Spleen (tissue), 11 donors: ENCODE measurements at regions not wholly inside any gene's neighbourhood (a gene's known extent, or its start where the extent isn't known, plus 50 kb on each side); places are given as distances from the start of the nearest gene placed in this dataset.

Experiments
- DNase-seq: peaks from one replicate; pipeline ENCODE4 v3.0.0-alpha.2; 2020
- H3K27ac ChIP-seq, 8 donors: fragments of 200-600 bp; sonication (generic) in 7 of 8; 1 replicate in 4 of 8; 2 replicates in 4 of 8; pipeline versions ENCODE4 v1.5.0 to v1.8.0; 2016 to 2021; ENCODE audit warnings: inconsistent platforms in 4 of 8, mild to moderate bottlenecking in 4 of 8, moderate library complexity in 1 of 8
- H3K27me3 ChIP-seq, 7 donors: fragments of 200-600 bp; sonication (generic) in 6 of 7; replicated peaks in 1 of 7; 1 replicate in 4 of 7; 2 replicates in 3 of 7; pipeline versions ENCODE4 v1.5.0 to v1.8.0; 2016 to 2021; ENCODE audit warnings: inconsistent platforms in 3 of 7, mild to moderate bottlenecking in 1 of 7
- H3K36me3 ChIP-seq, 6 donors: fragments of 200-600 bp; sonication (generic) in 5 of 6; 1 replicate in 4 of 6; 2 replicates in 2 of 6; pipeline versions ENCODE4 v1.5.0 to v1.8.0; 2016 to 2021; ENCODE audit warnings: inconsistent platforms in 2 of 6
- H3K4me1 ChIP-seq, 6 donors: fragments of 200-600 bp; sonication (generic) in 5 of 6; 1 replicate in 3 of 6; 2 replicates in 3 of 6; pipeline versions ENCODE4 v1.5.0 to v1.8.0; 2016 to 2021; ENCODE audit warnings: inconsistent platforms in 3 of 6
- H3K4me3 ChIP-seq, 8 donors: fragments of 200-600 bp; sonication (generic) in 7 of 8; 1 replicate in 4 of 8; 2 replicates in 4 of 8; pipeline versions ENCODE4 v1.5.0 to v1.8.0; 2016 to 2021; ENCODE audit warnings: inconsistent platforms in 4 of 8, mild to moderate bottlenecking in 4 of 8, moderate library complexity in 2 of 8
- H3K9me3 ChIP-seq, 8 donors: fragments of 200-600 bp; sonication (generic) in 7 of 8; 1 replicate in 4 of 8; 2 replicates in 4 of 8; pipeline versions ENCODE4 v1.5.0 to v1.8.0; 2016 to 2021; ENCODE audit warnings: inconsistent platforms in 4 of 8
- CTCF ChIP-seq, 11 experiments: fragments of 200-600 bp in 7 of 11; fragments of 450-650 bp in 4 of 11; sonication (generic) in 4 of 11; IDR thresholded peaks in 8 of 11; conservative IDR thresholded peaks in 3 of 11; 1 replicate in 7 of 11; 2 replicates in 4 of 11; pipeline versions ENCODE4 v1.4.0 to v1.8.0; 2016 to 2021; ENCODE audit warnings: antibody characterized with exemption in 11 of 11, inconsistent platforms in 4 of 11, mild to moderate bottlenecking in 1 of 11
- POLR2A ChIP-seq, 3 donors: fragments of 450-650 bp; IDR thresholded peaks; one replicate each; pipeline ENCODE4 v1.5.1; 2017; ENCODE audit warnings: antibody characterized with exemption in 3 of 3, mild to moderate bottlenecking in 1 of 3
- POLR2AphosphoS5 ChIP-seq, 3 donors: sonication (generic); formaldehyde crosslinking; IDR thresholded peaks; one replicate each; pipeline ENCODE4 v1.5.1; 2017; ENCODE audit warnings: antibody characterized with exemption in 3 of 3
- WGBS, 5 donors: extraction: QIAGEN DNeasy Blood & Tissue Kit in 3 of 5; methylation state at CpG; one replicate each; pipeline versions ENCODE4 v1.1.5 to v1.1.7; 2013 to 2018; 5-methylcytosine and 5-hydroxymethylcytosine counted together
- intact Hi-C: fragments of 100-400 bp; cut with DNase I; formaldehyde crosslinking; loops from one replicate; pipeline ENCODE4 v1.15.0; 2023; ENCODE audit warnings: low total_unique reads
- donor health status: healthy with polysubstance abuse.
- donor health status: DM: no; HTN: no; CAD: no; lungs with moderate emphysema.
- donor health status: DM: no; HTN: no; CAD: no.
- donor health status: Bipolar disorder and iron deficiency.
- donor health status: healthy.
- donor health status: DM: no; HTN: no; CAD: no.
- donor health status: DM: yes; HTN: yes; CAD: no.

GRCh38 chr11:91608677-91609076, 615.9 kb upstream of the FAT3 start:
- TF ChIP-seq CTCF (IDR thresholded peaks at IDR 0.05 in 8 of 11, conservative IDR thresholded peaks at IDR 0.05 in 3 of 11) (no peak), POLR2AphosphoS5 (IDR thresholded peaks at IDR 0.05) (no peak), POLR2A (IDR thresholded peaks at IDR 0.05) (no peak)
- 58 to 78% (median 74%) methylated on average over 3 of the region's 3 CpGs for WGBS, 5 donors
- intact Hi-C loops: no loop called here
- peaks cover 0 to 6% (median 0%) of the 10 kb centered on the region in 8 donors for H3K9me3 ChIP-seq
- no peak overlapping the region for H3K4me3 ChIP-seq
- H3K27me3 ChIP-seq: no peaks in the 10 kb centered on the region
- no peak for DNase-seq
- H3K27ac ChIP-seq: no peak overlapping the region
- no peaks in the 10 kb centered on the region for H3K4me1 ChIP-seq
- no peaks in the 10 kb centered on the region for H3K36me3 ChIP-seq

GRCh38 chr11:91596111-91596510, 628.5 kb upstream of the FAT3 start:
- Histone ChIP-seq H3K9me3 (peaks cover 0 to 41% (median 19%) of the 10 kb centered on the region in 8 donors), H3K4me3 (no peak overlapping the region), H3K4me1 (no peaks in the 10 kb centered on the region), H3K27ac (no peak overlapping the region), H3K36me3 (no peaks in the 10 kb centered on the region), H3K27me3 (no peaks in the 10 kb centered on the region)
- 78 to 88% (median 86%) methylated on average over 1 of the region's 1 CpG for WGBS, 5 donors
- no peak for DNase-seq
- TF ChIP-seq POLR2AphosphoS5 (IDR thresholded peaks at IDR 0.05) (no peak), CTCF (IDR thresholded peaks at IDR 0.05 in 8 of 11, conservative IDR thresholded peaks at IDR 0.05 in 3 of 11) (no peak), POLR2A (IDR thresholded peaks at IDR 0.05) (no peak)
- intact Hi-C loops: no loop called here

GRCh38 chr11:91591021-91591420, 633.6 kb upstream of the FAT3 start:
- Histone ChIP-seq H3K4me1 (no peaks in the 10 kb centered on the region), H3K4me3 (no peak overlapping the region), H3K27ac (no peak overlapping the region), H3K36me3 (no peaks in the 10 kb centered on the region), H3K27me3 (no peaks in the 10 kb centered on the region), H3K9me3 (peaks cover 0 to 38% (median 32%) of the 10 kb centered on the region in 8 donors)
- no peak for DNase-seq
- TF ChIP-seq POLR2A (IDR thresholded peaks at IDR 0.05) (no peak), CTCF (IDR thresholded peaks at IDR 0.05 in 8 of 11, conservative IDR thresholded peaks at IDR 0.05 in 3 of 11) (no peak), POLR2AphosphoS5 (IDR thresholded peaks at IDR 0.05) (no peak)
- intact Hi-C loops: no loop called here
- WGBS, 5 donors: 78 to 93% (median 87%) methylated on average over 1 of the region's 1 CpG

GRCh38 chr11:91587131-91587530, 637.5 kb upstream of the FAT3 start:
- H3K4me1 ChIP-seq: no peaks in the 10 kb centered on the region
- no peak overlapping the region for H3K4me3 ChIP-seq
- DNase-seq: no peak
- no peak overlapping the region for H3K27ac ChIP-seq
- TF ChIP-seq POLR2AphosphoS5 (IDR thresholded peaks at IDR 0.05) (no peak), CTCF (IDR thresholded peaks at IDR 0.05 in 8 of 11, conservative IDR thresholded peaks at IDR 0.05 in 3 of 11) (no peak), POLR2A (IDR thresholded peaks at IDR 0.05) (no peak)
- intact Hi-C loops: no loop called here
- no peaks in the 10 kb centered on the region for H3K36me3 ChIP-seq
- H3K9me3 ChIP-seq: peaks cover 0 to 40% (median 31%) of the 10 kb centered on the region in 8 donors
- no peaks in the 10 kb centered on the region for H3K27me3 ChIP-seq
- 67 to 75% (median 68%) methylated on average over 3 of the region's 3 CpGs for WGBS, 5 donors
